Calu3 (cell line): ENCODE measurements at regions not wholly inside any gene's neighbourhood (a gene's known extent, or its start where the extent isn't known, plus 50 kb on each side); places are given as distances from the start of the nearest gene placed in this dataset.

Experiments used
- BruUV-seq: library from RNA; stranded (reverse); fragments of 400-500 nt; replicated peaks from 2 replicates; lab custom pipeline; 2021; lab: Mats Ljungman, UMichigan
- CTCF ChIA-PET: fragments of 300-600 bp; sonication (Branson Sonifier 250); formaldehyde crosslinking; loops from one replicate; lab custom pipeline; 2022; ENCODE audit warnings: antibody characterized with exemption; lab: Charles Lee
- DNase-seq: peaks from one replicate; pipeline ENCODE4 v3.0.0; 2022
- H3K27ac Mint-ChIP-seq: one replicate; pipeline ENCODE4 v1.8.0; 2022; ENCODE audit warnings: mixed read lengths; ENCODE audit not compliant: unreplicated experiment
- H3K27me3 Mint-ChIP-seq: one replicate; pipeline ENCODE4 v1.8.0; 2022; ENCODE audit warnings: mixed read lengths; ENCODE audit not compliant: unreplicated experiment
- H3K36me3 Mint-ChIP-seq: one replicate; pipeline ENCODE4 v1.8.0; 2022; ENCODE audit warnings: mild to moderate bottlenecking, moderate library complexity, mixed read lengths; ENCODE audit not compliant: insufficient read depth, unreplicated experiment
- H3K4me1 Mint-ChIP-seq: one replicate; pipeline ENCODE4 v1.8.0; 2022; ENCODE audit warnings: mild to moderate bottlenecking, low read depth, mixed read lengths; ENCODE audit not compliant: unreplicated experiment
- H3K4me3 Mint-ChIP-seq: one replicate; pipeline ENCODE4 v1.8.0; 2022; ENCODE audit warnings: mild to moderate bottlenecking, low read depth, moderate library complexity, mixed read lengths; ENCODE audit not compliant: unreplicated experiment
- H3K9me3 Mint-ChIP-seq: one replicate; pipeline ENCODE4 v1.8.0; 2022; ENCODE audit warnings: low read depth, mixed read lengths; ENCODE audit not compliant: unreplicated experiment
- intact Hi-C: fragments of 100-400 bp; cut with micrococcal nuclease; formaldehyde crosslinking; loops from one replicate; pipeline ENCODE4 v1.10.0; 2022; ENCODE audit not compliant: unreplicated experiment
- TF ChIP-seq, protein P1 (sequence below): fragments of 200-600 bp; IDR thresholded peaks from one replicate; pipeline ENCODE4 v1.8.0; 2022; ENCODE audit warnings: antibody characterized with exemption; ENCODE audit not compliant: unreplicated experiment

DNA sequence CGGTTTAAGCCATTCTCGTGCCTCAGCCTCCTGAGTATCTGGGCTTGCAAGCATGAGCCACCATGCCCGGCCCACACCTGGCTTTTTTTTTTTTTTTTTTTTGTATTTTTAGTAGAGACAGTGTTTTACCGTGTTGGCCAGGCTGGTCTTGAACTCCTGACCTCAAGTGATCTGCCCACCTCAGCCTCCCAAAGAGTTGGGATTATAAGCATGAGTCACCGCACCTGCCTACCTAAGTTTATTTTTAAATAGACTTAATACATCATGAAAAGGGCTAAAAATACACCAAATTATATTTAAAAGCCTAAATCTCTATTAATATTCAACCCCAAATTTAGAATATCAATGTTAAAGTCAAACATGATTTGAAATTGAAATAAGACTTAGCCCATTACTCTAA is 250.8 kb upstream of the MC4R start:
- no peak for DNase-seq
- CTCF ChIA-PET = interaction anchor here (0.7 kb wide), 1 partner anchor 9 kb away, joined by 6 read pairs; no protein-coding TSS in a partner anchor
- no peak overlapping the region for H3K4me3 Mint-ChIP-seq
- BruUV-seq = no TSS peak
- H3K27me3 Mint-ChIP-seq = no peaks in the 10 kb centered on the region
- H3K9me3 Mint-ChIP-seq = peaks cover 2% of the 10 kb centered on the region
- intact Hi-C loops = no loop called here
- TF ChIP-seq, protein P1, sequence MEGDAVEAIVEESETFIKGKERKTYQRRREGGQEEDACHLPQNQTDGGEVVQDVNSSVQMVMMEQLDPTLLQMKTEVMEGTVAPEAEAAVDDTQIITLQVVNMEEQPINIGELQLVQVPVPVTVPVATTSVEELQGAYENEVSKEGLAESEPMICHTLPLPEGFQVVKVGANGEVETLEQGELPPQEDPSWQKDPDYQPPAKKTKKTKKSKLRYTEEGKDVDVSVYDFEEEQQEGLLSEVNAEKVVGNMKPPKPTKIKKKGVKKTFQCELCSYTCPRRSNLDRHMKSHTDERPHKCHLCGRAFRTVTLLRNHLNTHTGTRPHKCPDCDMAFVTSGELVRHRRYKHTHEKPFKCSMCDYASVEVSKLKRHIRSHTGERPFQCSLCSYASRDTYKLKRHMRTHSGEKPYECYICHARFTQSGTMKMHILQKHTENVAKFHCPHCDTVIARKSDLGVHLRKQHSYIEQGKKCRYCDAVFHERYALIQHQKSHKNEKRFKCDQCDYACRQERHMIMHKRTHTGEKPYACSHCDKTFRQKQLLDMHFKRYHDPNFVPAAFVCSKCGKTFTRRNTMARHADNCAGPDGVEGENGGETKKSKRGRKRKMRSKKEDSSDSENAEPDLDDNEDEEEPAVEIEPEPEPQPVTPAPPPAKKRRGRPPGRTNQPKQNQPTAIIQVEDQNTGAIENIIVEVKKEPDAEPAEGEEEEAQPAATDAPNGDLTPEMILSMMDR = no peak
- no peak overlapping the region for H3K27ac Mint-ChIP-seq
- H3K4me1 Mint-ChIP-seq = no peaks in the 10 kb centered on the region
- no peaks in the 10 kb centered on the region for H3K36me3 Mint-ChIP-seq

DNA sequence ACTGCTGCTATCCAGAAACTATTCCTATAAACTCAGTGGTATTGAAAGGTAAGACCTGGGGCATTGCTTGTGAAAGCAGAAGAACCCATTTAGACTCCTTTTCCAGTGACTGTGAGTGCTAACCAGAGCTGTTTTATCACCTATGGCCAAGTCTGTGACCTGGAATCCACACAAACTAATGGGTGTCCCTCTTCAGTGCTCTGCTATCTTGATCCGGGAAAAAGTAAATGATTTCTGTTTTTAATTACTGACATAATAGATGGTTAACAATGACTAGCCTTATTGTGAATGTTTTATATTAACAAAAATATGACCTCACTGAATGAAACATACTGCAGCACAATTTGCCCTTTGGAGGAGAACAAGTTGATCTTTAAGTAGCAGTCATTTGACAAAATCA is 251.6 kb upstream of the MC4R start:
- H3K36me3 Mint-ChIP-seq = no peaks in the 10 kb centered on the region
- H3K9me3 Mint-ChIP-seq = peaks cover 2% of the 10 kb centered on the region
- H3K27me3 Mint-ChIP-seq = no peaks in the 10 kb centered on the region
- TF ChIP-seq, protein P1 = no peak
- DNase-seq = no peak
- CTCF ChIA-PET = interaction anchor here (1.4 kb wide), 1 partner anchor 10 kb away, joined by 7 read pairs; no protein-coding TSS in a partner anchor
- H3K4me1 Mint-ChIP-seq = no peaks in the 10 kb centered on the region
- no peak overlapping the region for H3K27ac Mint-ChIP-seq
- no TSS peak for BruUV-seq
- intact Hi-C loops = no loop called here
- no peak overlapping the region for H3K4me3 Mint-ChIP-seq

DNA sequence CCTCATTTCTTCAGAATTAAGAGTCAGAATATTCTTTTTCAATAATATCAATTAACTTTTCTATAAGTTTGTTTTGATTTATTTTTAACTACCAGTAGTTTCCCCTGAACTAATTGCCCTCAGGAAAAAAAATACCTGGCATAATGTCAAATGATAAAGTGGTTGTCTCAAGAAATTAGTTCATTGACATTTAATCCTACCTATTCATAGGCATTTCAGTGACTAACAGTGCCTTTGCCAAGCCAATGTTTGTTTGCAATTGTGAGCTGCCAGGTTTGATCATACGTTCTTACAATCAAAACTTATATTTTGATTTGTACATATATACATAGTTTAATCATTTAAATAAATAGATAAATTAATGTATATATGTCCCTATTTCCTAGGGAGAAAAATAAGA is 267.3 kb upstream of the MC4R start:
- CTCF ChIA-PET = no interaction called here
- H3K27me3 Mint-ChIP-seq = no peaks in the 10 kb centered on the region
- no peaks in the 10 kb centered on the region for H3K36me3 Mint-ChIP-seq
- peaks cover 8% of the 10 kb centered on the region for H3K9me3 Mint-ChIP-seq
- no TSS peak for BruUV-seq
- H3K4me3 Mint-ChIP-seq = no peak overlapping the region
- TF ChIP-seq, protein P1 = no peak
- H3K27ac Mint-ChIP-seq = no peak overlapping the region
- no peaks in the 10 kb centered on the region for H3K4me1 Mint-ChIP-seq
- intact Hi-C loops = no loop called here
- DNase-seq = no peak

DNA sequence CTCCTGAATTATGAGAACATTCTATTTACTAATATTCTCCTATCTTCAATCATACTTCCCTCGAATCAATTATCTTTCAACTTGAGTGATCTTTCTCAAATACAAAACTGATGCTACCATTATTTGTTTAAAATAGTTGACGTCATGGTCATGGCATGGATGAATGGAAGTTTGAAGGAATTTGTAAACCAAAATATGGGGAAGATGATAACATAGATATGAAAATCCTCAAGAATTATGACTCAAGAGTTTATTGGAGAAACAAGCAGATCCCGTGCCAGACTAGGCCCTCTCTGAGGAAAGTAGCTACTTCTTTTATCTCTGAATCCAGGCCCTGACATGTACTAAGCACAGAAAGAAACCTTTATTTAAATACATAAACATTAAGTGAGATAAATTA is 270.4 kb upstream of the MC4R start:
- Mint-ChIP-seq H3K4me3 (no peak overlapping the region), H3K9me3 (peaks cover 5% of the 10 kb centered on the region), H3K36me3 (no peaks in the 10 kb centered on the region), H3K4me1 (no peaks in the 10 kb centered on the region), H3K27me3 (no peaks in the 10 kb centered on the region), H3K27ac (no peak overlapping the region)
- CTCF ChIA-PET = interaction anchor here (0.8 kb wide), 1 partner anchor 646 kb away, joined by 3 read pairs; no protein-coding TSS in a partner anchor
- intact Hi-C loops = no loop called here
- no TSS peak for BruUV-seq
- TF ChIP-seq, protein P1 = no peak
- no peak for DNase-seq
